SK-N-SH (cell line): ENCODE measurements at regions not wholly inside any gene's neighbourhood (a gene's known extent, or its start where the extent isn't known, plus 50 kb on each side); places are given as distances from the start of the nearest gene placed in this dataset.

Experiments
- CTCF ChIP-seq: fragments of 200-600 bp; sonication (generic); IDR thresholded peaks from 2 replicates; pipeline ENCODE4 v1.6.1; 2017; ENCODE audit warnings: antibody characterized with exemption, mild to moderate bottlenecking, moderate library complexity
- EP300 ChIP-seq, 2 experiments: IDR thresholded peaks; 2 replicates each; pipeline versions ENCODE4 v1.4.0 to v1.6.1; 2012; ENCODE audit warnings: borderline replicate concordance in 1 of 2, low read depth in 1 of 2, low read length in 1 of 2
- EZH2phosphoT487 ChIP-seq: fragments of 200-600 bp; sonication (generic); IDR thresholded peaks from 2 replicates; pipeline ENCODE4 v1.6.1; 2017; ENCODE audit warnings: low read depth, mixed run types, mild to moderate bottlenecking, antibody characterized with exemption, moderate library complexity, borderline replicate concordance
- IRF3 ChIP-seq: fragments of 150-350 bp; IDR thresholded peaks from 2 replicates; pipeline ENCODE4 v1.6.1; 2016; ENCODE audit warnings: mild to moderate bottlenecking, low read depth, low read length
- JUND ChIP-seq: IDR thresholded peaks from 2 replicates; pipeline ENCODE4 v1.4.0; 2012
- POLR2AphosphoS5 ChIP-seq: IDR thresholded peaks from 2 replicates; pipeline ENCODE4 v1.6.1; 2012; ENCODE audit warnings: low read depth, low read length
- RCOR1 ChIP-seq: fragments of 150-350 bp; IDR thresholded peaks from 2 replicates; pipeline ENCODE4 v1.6.1; 2017; ENCODE audit warnings: antibody characterized with exemption, low read length
- REST ChIP-seq: IDR thresholded peaks from 2 replicates; pipeline ENCODE4 v1.6.1; 2012; ENCODE audit warnings: mild to moderate bottlenecking, low read depth, low read length, moderate library complexity
- RXRA ChIP-seq: IDR thresholded peaks from 2 replicates; pipeline ENCODE4 v1.4.0; 2012; ENCODE audit warnings: low read depth, mild to moderate bottlenecking, borderline replicate concordance
- SMC3 ChIP-seq: IDR thresholded peaks from 2 replicates; pipeline ENCODE4 v1.6.1; 2012; ENCODE audit warnings: low read depth, low read length, improper control_type of control experiment
- TAF1 ChIP-seq: IDR thresholded peaks from 2 replicates; pipeline ENCODE4 v1.6.1; 2012; ENCODE audit warnings: low read depth, mild to moderate bottlenecking, low read length, moderate library complexity, borderline replicate concordance
- TCF12 ChIP-seq: IDR thresholded peaks from 2 replicates; pipeline ENCODE4 v1.4.0; 2012
- TEAD4 ChIP-seq: IDR thresholded peaks from 2 replicates; pipeline ENCODE4 v1.4.0; 2012; ENCODE audit warnings: mild to moderate bottlenecking, borderline replicate concordance; ENCODE audit not compliant: insufficient read depth
- TF ChIP-seq, protein P1 (sequence below): IDR thresholded peaks from 2 replicates; pipeline ENCODE4 v1.4.0; 2012; ENCODE audit warnings: low read depth

DNA sequence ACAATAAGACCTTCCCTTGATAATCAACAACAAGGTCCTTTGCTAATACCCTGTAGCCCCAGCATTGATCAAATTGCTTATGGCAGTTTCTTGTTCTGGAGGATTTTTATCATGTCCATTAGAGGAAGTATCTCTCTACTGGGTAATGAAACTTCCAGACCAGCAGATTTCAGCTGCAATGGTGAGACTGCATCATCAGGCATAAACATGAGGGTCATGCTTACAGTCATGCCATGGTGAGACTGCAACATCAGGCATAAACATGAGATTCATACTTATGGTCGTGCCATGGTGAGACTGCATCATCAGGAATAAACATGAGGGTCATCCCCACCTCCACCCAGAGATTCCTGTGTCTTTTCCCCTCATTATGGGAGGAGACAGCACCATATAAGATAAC, 129.0 kb upstream of the LIPC start:
- TF ChIP-seq SMC3 (no peak), CTCF (no peak), TAF1 (no peak), POLR2AphosphoS5 (no peak), TCF12 (no peak), EZH2phosphoT487 (no peak), EP300 (IDR thresholded peaks at IDR 0.05; ENCODE audit: borderline replicate concordance in 1 of 2, low read depth in 1 of 2, low read length in 1 of 2) (no peak), RCOR1 (no peak), REST (no peak), IRF3 (no peak), JUND (no peak), TEAD4 (no peak), RXRA (no peak)
- TF ChIP-seq, protein P1, sequence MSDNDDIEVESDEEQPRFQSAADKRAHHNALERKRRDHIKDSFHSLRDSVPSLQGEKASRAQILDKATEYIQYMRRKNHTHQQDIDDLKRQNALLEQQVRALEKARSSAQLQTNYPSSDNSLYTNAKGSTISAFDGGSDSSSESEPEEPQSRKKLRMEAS: no peak
